Keratinocyte (primary cell): ENCODE measurements at regions not wholly inside any gene's neighbourhood (a gene's known extent, or its start where the extent isn't known, plus 50 kb on each side); places are given as distances from the start of the nearest gene placed in this dataset.

Experiments
- EZH2 ChIP-seq: IDR thresholded peaks from one replicate; pipeline ENCODE4 v1.6.1; 2012; ENCODE audit warnings: inconsistent platforms, mild to moderate bottlenecking, low read length, moderate library complexity
- TF ChIP-seq, protein P1 (sequence below), 3 experiments: IDR thresholded peaks in 1 of 3; conservative IDR thresholded peaks in 1 of 3; optimal IDR thresholded peaks in 1 of 3; 2 replicates in 2 of 3; 3 replicates in 1 of 3; pipeline versions ENCODE3 to v1.5.1; 2011; ENCODE audit warnings: low read length in 3 of 3, mild to moderate bottlenecking in 3 of 3, moderate library complexity in 2 of 3, control low read depth in 1 of 3, inconsistent platforms in 1 of 3; ENCODE audit not compliant: insufficient read depth in 2 of 3; ENCODE audit errors: extremely low read depth in 1 of 3

DNA sequence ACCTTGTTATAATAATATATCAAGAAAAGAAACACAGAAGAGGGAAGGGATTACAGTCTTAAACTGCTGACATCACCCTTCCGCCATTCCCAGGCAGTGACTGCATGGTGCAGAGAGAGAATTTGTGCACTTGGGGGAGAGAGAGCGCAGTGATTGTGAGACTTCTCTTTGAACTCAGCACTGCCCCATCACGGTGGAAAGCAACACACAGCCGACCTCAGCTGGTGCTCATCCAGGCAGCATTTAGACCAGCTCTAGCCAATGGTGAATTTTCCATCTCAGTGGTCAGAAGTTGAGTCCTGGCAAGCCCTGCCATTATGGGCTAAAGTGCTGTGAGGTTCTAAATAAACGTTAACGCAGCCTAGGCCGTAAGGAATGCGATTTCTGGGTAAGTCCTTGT is 1681.5 kb downstream of the EFNB2 start:
- TF ChIP-seq, protein P1, sequence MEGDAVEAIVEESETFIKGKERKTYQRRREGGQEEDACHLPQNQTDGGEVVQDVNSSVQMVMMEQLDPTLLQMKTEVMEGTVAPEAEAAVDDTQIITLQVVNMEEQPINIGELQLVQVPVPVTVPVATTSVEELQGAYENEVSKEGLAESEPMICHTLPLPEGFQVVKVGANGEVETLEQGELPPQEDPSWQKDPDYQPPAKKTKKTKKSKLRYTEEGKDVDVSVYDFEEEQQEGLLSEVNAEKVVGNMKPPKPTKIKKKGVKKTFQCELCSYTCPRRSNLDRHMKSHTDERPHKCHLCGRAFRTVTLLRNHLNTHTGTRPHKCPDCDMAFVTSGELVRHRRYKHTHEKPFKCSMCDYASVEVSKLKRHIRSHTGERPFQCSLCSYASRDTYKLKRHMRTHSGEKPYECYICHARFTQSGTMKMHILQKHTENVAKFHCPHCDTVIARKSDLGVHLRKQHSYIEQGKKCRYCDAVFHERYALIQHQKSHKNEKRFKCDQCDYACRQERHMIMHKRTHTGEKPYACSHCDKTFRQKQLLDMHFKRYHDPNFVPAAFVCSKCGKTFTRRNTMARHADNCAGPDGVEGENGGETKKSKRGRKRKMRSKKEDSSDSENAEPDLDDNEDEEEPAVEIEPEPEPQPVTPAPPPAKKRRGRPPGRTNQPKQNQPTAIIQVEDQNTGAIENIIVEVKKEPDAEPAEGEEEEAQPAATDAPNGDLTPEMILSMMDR (optimal IDR thresholded peaks at IDR 0.05 in 1 of 3, IDR thresholded peaks at IDR 0.05 in 1 of 3, conservative IDR thresholded peaks at IDR 0.05 in 1 of 3; ENCODE audit: extremely low read depth in 1 of 3, insufficient read depth in 2 of 3, low read length in 3 of 3) = no peak
- TF ChIP-seq EZH2 = no peak
